ENCODE measurements at regions not wholly inside any gene's neighbourhood (a gene's known extent, or its start where the extent isn't known, plus 50 kb on each side); places are given as distances from the start of the nearest gene placed in this dataset.

- TF ChIP-seq CHD7 (IDR thresholded peaks at IDR 0.05; ENCODE audit: insufficient replicate concordance, low read length), result no peak
- TF ChIP-seq EGR1 (IDR thresholded peaks at IDR 0.05; ENCODE audit: borderline replicate concordance, low read depth, low read length), result no peak
- no peak for TF ChIP-seq ATF2 (IDR thresholded peaks at IDR 0.05; ENCODE audit: low read length)
- TF ChIP-seq POU5F1 (IDR thresholded peaks at IDR 0.05; ENCODE audit: low read depth, low read length), result no peak
- no peak for TF ChIP-seq EP300 (IDR thresholded peaks at IDR 0.05; ENCODE audit: borderline replicate concordance in 1 of 2, low read depth in 2 of 2, low read length in 2 of 2)
- TF ChIP-seq MAFK (IDR thresholded peaks at IDR 0.05; ENCODE audit: low read depth, low read length), result no peak
- no peak for TF ChIP-seq RNF2 (IDR thresholded peaks at IDR 0.05; ENCODE audit: borderline replicate concordance, low read depth, low read length, missing control alignments, poor library complexity, severe bottlenecking)
- no peak for TF ChIP-seq TEAD4 (IDR thresholded peaks at IDR 0.05; ENCODE audit: low read depth, low read length)
Measured at GRCh38 chr6:148128014-148128730, 214.5 kb upstream of the SASH1 start (continued).

Data from H1 (cell line).